Karpas-422 (cell line): ENCODE measurements at regions not wholly inside any gene's neighbourhood (a gene's known extent, or its start where the extent isn't known, plus 50 kb on each side); places are given as distances from the start of the nearest gene placed in this dataset.

Source experiments
- DNase-seq: peaks from one replicate; pipeline ENCODE4 v3.0.0-alpha.2; 2015
- H2AFZ ChIP-seq: fragments of 200-600 bp; sonication (generic); 2 replicates; pipeline ENCODE4 v1.6.1; 2014; ENCODE audit warnings: antibody characterized with exemption, low read length, mixed read lengths
- H3K27ac ChIP-seq: fragments of 200-600 bp; sonication (generic); 2 replicates; pipeline ENCODE4 v1.5.1; 2014; ENCODE audit warnings: mild to moderate bottlenecking, low read length, moderate library complexity
- H3K27me3 ChIP-seq: fragments of 200-600 bp; sonication (generic); 2 replicates; pipeline ENCODE4 v1.6.1; 2014; ENCODE audit warnings: low read length, mixed read lengths
- H3K36me3 ChIP-seq: fragments of 200-600 bp; sonication (generic); 2 replicates; pipeline ENCODE4 v1.6.1; 2014; ENCODE audit warnings: low read length, mixed read lengths; ENCODE audit not compliant: insufficient read depth
- H3K4me1 ChIP-seq: fragments of 200-600 bp; sonication (generic); 2 replicates; pipeline ENCODE4 v1.6.1; 2014; ENCODE audit warnings: mild to moderate bottlenecking, low read length, mixed read lengths
- H3K4me2 ChIP-seq: fragments of 200-600 bp; sonication (generic); 2 replicates; pipeline ENCODE4 v1.6.1; 2014; ENCODE audit warnings: low read length, low read depth, mild to moderate bottlenecking; ENCODE audit not compliant: poor library complexity, severe bottlenecking
- H3K4me3 ChIP-seq: fragments of 200-600 bp; sonication (generic); 2 replicates; pipeline ENCODE4 v1.5.1; 2014; ENCODE audit warnings: mild to moderate bottlenecking, antibody characterized with exemption, low read length, mixed read lengths
- H3K79me2 ChIP-seq: fragments of 200-600 bp; sonication (generic); 2 replicates; pipeline ENCODE4 v1.6.1; 2014; ENCODE audit warnings: mild to moderate bottlenecking, low read length, mixed read lengths
- H3K9ac ChIP-seq: fragments of 200-600 bp; sonication (generic); 2 replicates; pipeline ENCODE4 v1.6.0; 2014; ENCODE audit warnings: low read length
- H3K9me2 ChIP-seq: fragments of 200-600 bp; sonication (generic), shearing (Covaris generic); replicated peaks from 2 replicates; pipeline ENCODE4 v1.6.0; 2014; ENCODE audit warnings: mild to moderate bottlenecking, low read length, moderate library complexity; ENCODE audit not compliant: insufficient read depth
- H3K9me3 ChIP-seq: fragments of 300-700, 200-600 bp; sonication (generic); 2 replicates; pipeline ENCODE4 v1.6.1; 2014; ENCODE audit warnings: low read length, mixed read lengths
- H4K20me1 ChIP-seq: fragments of 200-600 bp; sonication (generic); 2 replicates; pipeline ENCODE4 v1.6.1; 2014; ENCODE audit warnings: mild to moderate bottlenecking, antibody characterized with exemption, low read length, low read depth; ENCODE audit not compliant: insufficient read depth

DNA sequence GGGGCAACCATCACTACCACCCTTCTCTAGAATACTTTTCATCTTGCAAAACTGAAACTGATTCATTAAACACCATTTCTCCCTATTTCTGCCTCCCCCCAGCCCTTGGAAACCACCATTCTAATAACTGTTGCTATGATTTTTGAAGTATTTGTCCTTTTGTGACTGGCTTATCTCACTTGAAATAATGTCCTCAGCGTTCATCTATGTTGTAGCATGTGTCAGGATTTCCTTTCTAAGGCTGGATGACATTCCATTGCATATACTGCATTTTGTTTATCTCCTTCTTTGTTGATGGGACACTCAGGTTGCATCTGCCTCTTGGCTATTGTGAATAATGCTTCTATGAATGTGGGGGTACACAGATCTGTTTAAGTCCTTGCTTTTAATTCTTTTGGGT lies 327.6 kb upstream of the ZNF32 start:
- no peaks in the 10 kb centered on the region for H3K9me2 ChIP-seq
- no peak overlapping the region for H3K9ac ChIP-seq
- H3K9me3 ChIP-seq: no peaks in the 10 kb centered on the region
- H3K27ac ChIP-seq: no peak overlapping the region
- DNase-seq: no peak
- no peaks in the 10 kb centered on the region for H3K36me3 ChIP-seq
- H3K4me2 ChIP-seq: no peak overlapping the region
- H3K4me3 ChIP-seq: no peak overlapping the region
- no peaks in the 10 kb centered on the region for H4K20me1 ChIP-seq
- H3K4me1 ChIP-seq: no peaks in the 10 kb centered on the region
- no peaks in the 10 kb centered on the region for H3K27me3 ChIP-seq
- H3K79me2 ChIP-seq: no peaks in the 10 kb centered on the region
- H2AFZ ChIP-seq: no peak overlapping the region

DNA sequence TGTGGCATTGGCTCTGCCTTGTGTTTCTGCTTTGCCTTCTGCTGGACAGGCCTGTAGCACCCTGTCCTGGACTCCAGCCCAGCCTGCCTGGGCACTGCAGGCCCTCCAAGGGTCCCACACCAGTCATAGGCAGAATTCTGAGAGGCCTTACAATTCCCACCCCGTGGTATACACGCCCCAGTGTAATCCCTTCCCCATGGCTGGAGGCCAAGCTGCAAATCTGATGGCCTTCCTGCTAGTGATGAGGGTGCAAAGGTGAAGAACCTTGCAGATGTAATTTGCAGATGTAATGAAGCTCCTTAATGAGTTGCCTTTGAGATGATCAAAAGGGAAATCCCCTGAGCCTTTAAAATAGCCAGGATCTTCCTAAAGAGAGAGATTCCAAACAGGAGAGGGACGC lies 325.1 kb upstream of the ZNF32 start:
- Histone ChIP-seq H3K27me3 (no peaks in the 10 kb centered on the region), H3K9ac (no peak overlapping the region), H3K9me3 (no peaks in the 10 kb centered on the region), H3K4me1 (no peaks in the 10 kb centered on the region), H3K27ac (no peak overlapping the region), H3K4me3 (no peak overlapping the region), H3K9me2 (no peaks in the 10 kb centered on the region), H3K36me3 (no peaks in the 10 kb centered on the region), H2AFZ (no peak overlapping the region), H3K79me2 (no peaks in the 10 kb centered on the region), H3K4me2 (no peak overlapping the region), H4K20me1 (no peaks in the 10 kb centered on the region)
- no peak for DNase-seq

DNA sequence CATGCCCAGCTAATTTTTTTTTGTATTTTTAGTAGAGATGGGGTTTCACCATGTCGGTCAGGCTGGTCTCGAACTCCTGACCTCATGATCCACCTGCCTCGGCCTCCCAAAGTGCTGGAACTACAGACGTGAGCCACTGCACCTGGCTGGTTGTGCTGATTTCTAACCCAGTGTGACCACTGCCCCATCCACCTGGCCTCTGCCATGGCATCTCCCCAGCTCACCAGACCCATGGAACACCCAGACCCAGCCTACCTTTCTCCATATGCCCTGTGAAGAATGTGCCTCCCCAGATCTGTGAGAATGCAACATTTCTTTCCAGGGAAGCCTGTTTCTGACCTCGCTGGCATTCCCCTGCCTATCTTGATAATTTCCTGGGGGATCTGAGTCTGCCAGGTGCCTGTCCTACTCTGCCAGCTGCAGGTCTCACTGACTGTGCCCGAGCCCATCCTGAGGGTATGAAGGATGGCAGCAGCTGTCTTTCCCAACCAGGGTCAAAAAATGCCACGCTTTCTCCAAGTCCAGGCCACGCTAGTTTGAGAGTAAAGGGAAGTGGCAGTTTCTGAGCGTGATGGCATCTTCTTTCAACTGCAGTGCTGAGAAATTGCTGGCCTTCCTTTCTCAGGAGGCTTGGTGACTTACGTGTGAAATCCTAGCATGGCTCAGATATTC lies 324.4 kb upstream of the ZNF32 start:
- no peak overlapping the region for H3K27ac ChIP-seq
- H3K36me3 ChIP-seq: no peaks in the 10 kb centered on the region
- H4K20me1 ChIP-seq: no peaks in the 10 kb centered on the region
- no peak overlapping the region for H3K4me2 ChIP-seq
- no peaks in the 10 kb centered on the region for H3K9me3 ChIP-seq
- H3K4me1 ChIP-seq: no peaks in the 10 kb centered on the region
- H3K9ac ChIP-seq: no peak overlapping the region
- no peaks in the 10 kb centered on the region for H3K9me2 ChIP-seq
- DNase-seq: no peak
- no peak overlapping the region for H2AFZ ChIP-seq
- H3K4me3 ChIP-seq: no peak overlapping the region
- H3K79me2 ChIP-seq: no peaks in the 10 kb centered on the region
- H3K27me3 ChIP-seq: no peaks in the 10 kb centered on the region

DNA sequence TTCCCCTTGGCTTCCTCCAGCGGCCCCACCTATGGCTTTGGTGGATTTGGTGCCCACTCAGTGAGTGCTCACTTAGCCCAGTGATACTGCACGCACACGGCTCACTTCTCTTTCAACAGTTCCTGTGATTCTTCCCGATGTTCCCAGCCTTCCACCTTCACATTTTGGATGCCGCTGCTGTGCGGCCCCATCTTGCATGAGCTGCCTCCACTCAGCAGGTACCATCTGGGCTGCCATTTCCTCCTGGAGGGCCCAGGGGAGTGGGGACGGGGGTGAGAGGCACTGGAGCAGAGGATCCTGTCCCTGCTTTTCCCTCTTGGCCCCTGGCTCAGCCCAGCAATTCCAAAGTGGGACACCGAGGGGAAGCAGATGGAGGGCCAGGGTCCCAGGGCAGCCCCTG lies 323.3 kb upstream of the ZNF32 start:
- Histone ChIP-seq H3K36me3 (no peaks in the 10 kb centered on the region), H4K20me1 (no peaks in the 10 kb centered on the region), H3K9me2 (no peaks in the 10 kb centered on the region), H3K9ac (no peak overlapping the region), H3K79me2 (no peaks in the 10 kb centered on the region), H3K4me3 (no peak overlapping the region), H3K4me1 (peaks cover 9% of the 10 kb centered on the region), H3K27me3 (no peaks in the 10 kb centered on the region), H3K9me3 (no peaks in the 10 kb centered on the region), H3K27ac (no peak overlapping the region), H2AFZ (no peak overlapping the region), H3K4me2 (no peak overlapping the region)
- DNase-seq: no peak

DNA sequence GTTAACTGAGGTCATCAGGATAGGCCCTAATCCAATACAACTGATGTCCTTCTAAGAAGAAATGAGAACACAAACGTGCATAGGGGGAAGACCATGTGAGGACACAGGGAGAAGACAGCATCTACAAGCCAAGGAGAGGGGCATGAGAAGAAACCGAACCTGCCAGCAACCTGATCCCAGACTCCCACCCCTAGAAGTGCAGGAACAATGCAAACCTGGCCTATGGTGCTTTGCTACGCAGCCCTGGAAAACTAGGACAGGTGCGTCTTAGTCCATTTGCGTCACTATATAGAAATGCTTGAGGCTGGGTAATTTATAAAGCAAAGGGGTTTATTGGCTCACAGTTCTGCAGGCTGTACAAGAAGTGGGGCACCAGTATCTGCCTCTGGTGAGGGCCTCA lies 322.6 kb upstream of the ZNF32 start:
- H3K36me3 ChIP-seq: no peaks in the 10 kb centered on the region
- H2AFZ ChIP-seq: no peak overlapping the region
- no peaks in the 10 kb centered on the region for H4K20me1 ChIP-seq
- H3K27me3 ChIP-seq: no peaks in the 10 kb centered on the region
- H3K4me2 ChIP-seq: no peak overlapping the region
- H3K4me1 ChIP-seq: peaks cover 16% of the 10 kb centered on the region
- no peak for DNase-seq
- H3K9ac ChIP-seq: no peak overlapping the region
- H3K27ac ChIP-seq: no peak overlapping the region
- no peaks in the 10 kb centered on the region for H3K9me3 ChIP-seq
- H3K79me2 ChIP-seq: no peaks in the 10 kb centered on the region
- no peak overlapping the region for H3K4me3 ChIP-seq
- H3K9me2 ChIP-seq: no peaks in the 10 kb centered on the region

DNA sequence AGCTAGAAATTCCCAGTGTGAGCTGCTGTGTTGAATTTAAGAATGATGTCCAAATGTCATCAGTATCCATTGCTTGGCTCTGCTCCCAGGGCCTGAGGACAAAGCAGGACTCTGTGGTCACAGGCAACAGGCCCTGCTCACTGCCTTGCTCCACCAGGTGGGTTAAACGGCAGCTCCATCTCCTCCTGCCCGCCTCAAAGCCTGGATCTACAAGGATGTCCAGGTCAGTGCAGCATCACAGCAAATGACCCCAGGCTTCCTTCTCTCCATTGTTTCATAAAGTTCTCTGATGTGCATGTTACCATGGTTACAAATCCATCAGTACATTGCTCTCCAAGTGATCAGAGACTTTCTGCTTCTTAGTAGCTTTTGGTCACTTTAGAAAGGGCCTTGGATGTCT lies 322.0 kb upstream of the ZNF32 start:
- peaks cover 22% of the 10 kb centered on the region for H3K4me1 ChIP-seq
- H2AFZ ChIP-seq: no peak overlapping the region
- no peak for DNase-seq
- no peaks in the 10 kb centered on the region for H3K36me3 ChIP-seq
- H3K79me2 ChIP-seq: no peaks in the 10 kb centered on the region
- no peaks in the 10 kb centered on the region for H3K9me2 ChIP-seq
- no peaks in the 10 kb centered on the region for H3K27me3 ChIP-seq
- H4K20me1 ChIP-seq: no peaks in the 10 kb centered on the region
- H3K4me3 ChIP-seq: no peak overlapping the region
- H3K9ac ChIP-seq: no peak overlapping the region
- H3K4me2 ChIP-seq: no peak overlapping the region
- H3K27ac ChIP-seq: no peak overlapping the region
- no peaks in the 10 kb centered on the region for H3K9me3 ChIP-seq

DNA sequence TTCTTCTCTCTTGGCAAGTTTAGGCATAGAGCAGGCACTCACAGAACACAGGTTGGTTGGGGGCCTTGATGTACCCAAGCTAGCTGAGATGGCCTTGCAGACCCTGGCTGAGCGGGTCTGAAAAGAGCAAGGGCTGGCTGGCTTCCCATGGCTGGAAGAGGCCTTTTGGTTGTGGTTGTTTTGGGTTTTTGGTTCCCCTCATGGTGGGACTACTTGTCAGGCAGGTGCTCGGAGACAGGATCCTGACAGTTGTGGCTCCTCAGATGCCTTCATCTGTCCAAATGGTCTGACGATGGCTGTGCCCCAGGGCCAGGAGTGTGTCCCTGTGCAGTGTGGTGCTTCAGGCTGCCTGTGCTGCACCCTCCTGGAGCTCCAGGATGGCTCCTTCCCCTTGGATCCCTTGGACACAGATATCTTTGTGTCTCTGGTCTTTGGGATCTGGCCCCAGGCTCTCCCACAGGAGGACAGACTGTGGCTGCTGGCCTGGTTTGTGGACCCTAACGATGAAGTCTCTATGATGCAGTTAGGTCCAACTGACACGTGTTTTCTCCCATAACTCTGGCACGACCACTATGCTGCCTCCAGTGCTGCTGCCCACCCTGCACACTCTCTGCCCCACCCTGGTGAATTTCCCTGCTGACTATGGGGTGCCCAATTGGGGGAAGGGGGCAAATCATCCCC lies 321.5 kb upstream of the ZNF32 start:
- Histone ChIP-seq H3K79me2 (no peaks in the 10 kb centered on the region), H3K9me3 (no peaks in the 10 kb centered on the region), H3K4me1 (peaks cover 27% of the 10 kb centered on the region), H3K9me2 (no peaks in the 10 kb centered on the region), H3K4me3 (no peak overlapping the region), H2AFZ (no peak overlapping the region), H3K36me3 (no peaks in the 10 kb centered on the region), H4K20me1 (no peaks in the 10 kb centered on the region), H3K27me3 (no peaks in the 10 kb centered on the region), H3K27ac (no peak overlapping the region), H3K4me2 (no peak overlapping the region), H3K9ac (no peak overlapping the region)
- DNase-seq: no peak

DNA sequence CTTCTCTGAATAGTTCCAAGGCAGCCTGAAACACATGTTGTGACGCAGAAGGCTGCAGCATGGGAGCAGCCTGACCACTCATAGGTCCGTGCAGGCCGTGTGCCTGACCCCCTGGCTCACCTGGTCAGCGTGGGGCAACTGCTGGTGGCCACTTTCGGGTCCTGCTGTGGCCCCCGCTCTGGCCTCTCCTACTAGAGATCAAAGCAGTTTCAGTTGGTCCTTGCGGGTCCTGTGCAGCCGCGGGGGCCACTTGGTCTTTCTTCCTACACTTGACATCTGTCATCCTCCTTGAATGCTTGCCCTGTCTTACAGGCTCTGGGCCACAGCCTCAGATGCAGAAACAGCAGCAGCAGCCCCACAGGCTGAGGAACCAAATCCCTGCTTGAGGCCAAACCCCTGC lies 320.8 kb upstream of the ZNF32 start:
- H3K4me3 ChIP-seq: no peak overlapping the region
- H3K9me3 ChIP-seq: no peaks in the 10 kb centered on the region
- H3K27ac ChIP-seq: no peak overlapping the region
- no peak for DNase-seq
- H3K27me3 ChIP-seq: no peaks in the 10 kb centered on the region
- H2AFZ ChIP-seq: no peak overlapping the region
- H4K20me1 ChIP-seq: no peaks in the 10 kb centered on the region
- H3K79me2 ChIP-seq: no peaks in the 10 kb centered on the region
- H3K4me2 ChIP-seq: no peak overlapping the region
- no peak overlapping the region for H3K9ac ChIP-seq
- no peaks in the 10 kb centered on the region for H3K9me2 ChIP-seq
- no peaks in the 10 kb centered on the region for H3K36me3 ChIP-seq
- peaks cover 33% of the 10 kb centered on the region for H3K4me1 ChIP-seq
